SK-N-MC (cell line): ENCODE measurements at regions not wholly inside any gene's neighbourhood (a gene's known extent, or its start where the extent isn't known, plus 50 kb on each side); places are given as distances from the start of the nearest gene placed in this dataset.

Experiments used
- EZH2 ChIP-seq: fragments of 200-600 bp; sonication (generic); IDR thresholded peaks from one replicate; pipeline ENCODE4 v1.6.1; 2017; ENCODE audit warnings: antibody characterized with exemption
- FOXP2 ChIP-seq: optimal IDR thresholded peaks from 2 replicates; pipeline ENCODE3; 2011; ENCODE audit warnings: mild to moderate bottlenecking, moderate library complexity; ENCODE audit not compliant: insufficient read depth; ENCODE audit errors: extremely low read length, control extremely low read depth
- POLR2AphosphoS5 ChIP-seq: IDR thresholded peaks from 2 replicates; pipeline ENCODE4 v1.6.1; 2012; ENCODE audit warnings: mild to moderate bottlenecking, low read depth, low read length, borderline replicate concordance

- TF ChIP-seq POLR2AphosphoS5 (no peak), EZH2 (no peak), FOXP2 (no peak)
Measured at GRCh38 chr19:32220951-32221350, 124.5 kb upstream of the ZNF507 start.
